SK-N-MC (cell line): ENCODE measurements at regions not wholly inside any gene's neighbourhood (a gene's known extent, or its start where the extent isn't known, plus 50 kb on each side); places are given as distances from the start of the nearest gene placed in this dataset.

ENCODE experiments used
- EZH2 ChIP-seq: fragments of 200-600 bp; sonication (generic); IDR thresholded peaks from one replicate; pipeline ENCODE4 v1.6.1; 2017; ENCODE audit warnings: antibody characterized with exemption
- FOXP2 ChIP-seq: optimal IDR thresholded peaks from 2 replicates; pipeline ENCODE3; 2011; ENCODE audit warnings: mild to moderate bottlenecking, moderate library complexity; ENCODE audit not compliant: insufficient read depth; ENCODE audit errors: extremely low read length, control extremely low read depth
- POLR2AphosphoS5 ChIP-seq: IDR thresholded peaks from 2 replicates; pipeline ENCODE4 v1.6.1; 2012; ENCODE audit warnings: mild to moderate bottlenecking, low read depth, low read length, borderline replicate concordance

- TF ChIP-seq EZH2 (no peak), POLR2AphosphoS5 (no peak), FOXP2 (no peak)
These were observed 226.8 kb downstream of the SIPA1L2 start for GRCh38 chr1:232403017-232403714.
